ENCODE measurements at regions not wholly inside any gene's neighbourhood (a gene's known extent, or its start where the extent isn't known, plus 50 kb on each side); places are given as distances from the start of the nearest gene placed in this dataset.
"Not testable (repeated sequence)": the region's sequence is repeated elsewhere in the genome, so short reads cannot be mapped to it uniquely, and the experiment has no call there.

DNA sequence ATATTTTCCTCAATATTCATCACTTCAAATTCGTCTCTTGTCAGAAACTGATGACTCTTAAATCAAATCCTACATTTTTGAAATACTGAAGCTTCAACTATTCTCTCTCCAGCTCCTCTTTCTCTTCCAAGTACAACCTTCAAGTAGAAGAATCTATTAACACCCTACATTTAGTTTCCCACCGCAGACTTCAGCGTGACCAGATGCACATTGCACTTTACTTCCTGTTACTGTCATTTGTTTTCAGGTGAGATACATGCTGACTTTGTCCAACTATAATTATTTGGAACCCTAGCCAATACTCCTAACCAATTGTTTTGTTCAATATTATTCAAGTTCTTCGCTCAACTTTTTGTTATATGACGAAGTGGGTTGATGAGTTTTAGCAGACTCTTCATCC, 116.0 kb downstream of the MRPL39 start:
- H3K4me1 Mint-ChIP-seq: peaks cover 0 to 34% (median 0%) of the 10 kb centered on the region in 7 donors
- H3K4me3 Mint-ChIP-seq: no peak overlapping the region
- peaks cover 0 to 7% (median 0%) of the 10 kb centered on the region in 5 donors for H3K36me3 Mint-ChIP-seq
- intact Hi-C loops (cut with micrococcal nuclease): no loop called here
- Histone ChIP-seq H3K4me3 (ENCODE audit: low read length) (no peak overlapping the region), H3K27me3 (ENCODE audit: control insufficient read depth in 2 of 2, insufficient read depth in 2 of 2, low read length in 2 of 2) (no peaks in the 10 kb centered on the region), H3K9me3 (ENCODE audit: control insufficient read depth in 2 of 3, low read length in 3 of 3) (no peaks in the 10 kb centered on the region), H3K36me3 (ENCODE audit: control insufficient read depth in 2 of 3, insufficient read depth in 3 of 3, low read length in 3 of 3) (no peaks in the 10 kb centered on the region), H3K4me1 (ENCODE audit: control insufficient read depth in 2 of 2, insufficient read depth in 2 of 2, low read length in 2 of 2) (no peaks in the 10 kb centered on the region), H3K27ac (ENCODE audit: low read depth, low read length) (no peak overlapping the region)
- H3K27ac Mint-ChIP-seq: no peak overlapping the region
- no peaks in the 10 kb centered on the region for H3K27me3 Mint-ChIP-seq
- ATAC-seq (no peak), DNase-seq (no peak)
- peaks cover 0 to 5% (median 0%) of the 10 kb centered on the region in 11 donors for H3K9me3 Mint-ChIP-seq
- ChIA-PET CTCF (interaction anchor here (0.6 kb wide), 1 partner anchor 355 kb away, joined by 8 read pairs; no protein-coding TSS in a partner anchor), POLR2A (no interaction called here)

DNA sequence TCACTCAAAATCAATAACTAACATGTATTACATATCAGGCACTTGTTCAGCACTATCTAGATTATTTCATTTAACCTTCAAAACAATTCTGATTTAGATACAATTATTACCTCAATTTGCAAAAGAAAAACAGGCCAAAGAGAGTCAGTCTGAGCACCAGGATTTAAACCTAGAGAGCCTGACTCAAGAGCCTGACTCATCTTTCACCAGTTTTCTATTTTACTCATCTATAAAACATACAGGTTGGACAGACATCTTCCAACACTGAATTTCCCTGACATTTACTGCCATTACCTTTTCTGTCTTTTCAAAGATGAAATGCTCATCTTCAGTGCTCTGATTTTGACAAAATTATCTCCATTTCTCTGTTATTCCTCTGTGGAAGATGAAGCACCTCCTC, 116.5 kb downstream of the MRPL39 start:
- ATAC-seq: no peak
- Histone ChIP-seq H3K36me3 (ENCODE audit: control insufficient read depth in 2 of 3, insufficient read depth in 3 of 3, low read length in 3 of 3) (no peaks in the 10 kb centered on the region), H3K4me3 (ENCODE audit: low read length) (no peak overlapping the region), H3K27ac (ENCODE audit: low read depth, low read length) (no peak overlapping the region), H3K4me1 (ENCODE audit: control insufficient read depth in 2 of 2, insufficient read depth in 2 of 2, low read length in 2 of 2) (no peaks in the 10 kb centered on the region), H3K27me3 (ENCODE audit: control insufficient read depth in 2 of 2, insufficient read depth in 2 of 2, low read length in 2 of 2) (no peaks in the 10 kb centered on the region), H3K9me3 (ENCODE audit: control insufficient read depth in 2 of 3, low read length in 3 of 3) (no peaks in the 10 kb centered on the region)
- H3K27me3 Mint-ChIP-seq: no peaks in the 10 kb centered on the region
- no peak overlapping the region for H3K27ac Mint-ChIP-seq
- H3K9me3 Mint-ChIP-seq: peaks cover 0 to 5% (median 0%) of the 10 kb centered on the region in 11 donors
- intact Hi-C loops (cut with micrococcal nuclease): no loop called here
- peaks cover 0 to 7% (median 0%) of the 10 kb centered on the region in 5 donors for H3K36me3 Mint-ChIP-seq
- DNase-seq: no peak
- CTCF ChIA-PET: interaction anchor here (0.6 kb wide), 1 partner anchor 355 kb away, joined by 8 read pairs; no protein-coding TSS in a partner anchor
- POLR2A ChIA-PET: no interaction called here
- H3K4me1 Mint-ChIP-seq: peaks cover 0 to 39% (median 0%) of the 10 kb centered on the region in 7 donors
- no peak overlapping the region for H3K4me3 Mint-ChIP-seq

DNA sequence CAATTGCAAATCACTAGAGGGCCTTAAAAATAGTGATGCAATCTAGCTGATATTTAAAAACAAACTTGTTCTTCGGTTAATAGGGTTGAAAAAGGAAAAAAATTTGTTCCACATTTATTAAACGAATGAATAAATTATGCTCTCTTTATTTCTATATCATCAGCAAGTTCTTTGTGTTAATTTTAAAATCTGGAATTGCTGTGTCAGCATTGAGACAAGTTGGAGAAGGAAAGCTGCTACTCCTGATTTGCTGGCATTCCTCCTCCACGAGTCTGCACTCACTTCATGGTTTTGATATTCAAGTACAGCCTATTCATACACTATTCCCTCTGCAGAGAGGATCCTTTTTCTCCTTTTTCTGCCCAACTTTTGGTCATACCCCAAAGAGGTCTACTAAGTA, 117.6 kb downstream of the MRPL39 start:
- Histone ChIP-seq H3K36me3 (ENCODE audit: control insufficient read depth in 2 of 3, insufficient read depth in 3 of 3, low read length in 3 of 3) (no peaks in the 10 kb centered on the region), H3K27me3 (ENCODE audit: control insufficient read depth in 2 of 2, insufficient read depth in 2 of 2, low read length in 2 of 2) (no peaks in the 10 kb centered on the region), H3K9me3 (ENCODE audit: control insufficient read depth in 2 of 3, low read length in 3 of 3) (no peaks in the 10 kb centered on the region), H3K27ac (ENCODE audit: low read depth, low read length) (no peak overlapping the region), H3K4me1 (ENCODE audit: control insufficient read depth in 2 of 2, insufficient read depth in 2 of 2, low read length in 2 of 2) (no peaks in the 10 kb centered on the region), H3K4me3 (ENCODE audit: low read length) (no peak overlapping the region)
- Mint-ChIP-seq H3K4me1 (peaks cover 0 to 43% (median 0%) of the 10 kb centered on the region in 7 donors), H3K4me3 (no peak overlapping the region), H3K36me3 (peaks cover 0 to 7% (median 0%) of the 10 kb centered on the region in 5 donors), H3K27ac (no peak overlapping the region), H3K9me3 (peaks cover 0 to 5% (median 0%) of the 10 kb centered on the region in 11 donors), H3K27me3 (no peaks in the 10 kb centered on the region)
- intact Hi-C loops (cut with micrococcal nuclease): no loop called here
- CTCF ChIA-PET: no interaction called here
- no peak for DNase-seq
- ATAC-seq: no peak
- POLR2A ChIA-PET: interaction anchor here (1.1 kb wide), 1 partner anchor 15 kb away, joined by 4 read pairs; no protein-coding TSS in a partner anchor

DNA sequence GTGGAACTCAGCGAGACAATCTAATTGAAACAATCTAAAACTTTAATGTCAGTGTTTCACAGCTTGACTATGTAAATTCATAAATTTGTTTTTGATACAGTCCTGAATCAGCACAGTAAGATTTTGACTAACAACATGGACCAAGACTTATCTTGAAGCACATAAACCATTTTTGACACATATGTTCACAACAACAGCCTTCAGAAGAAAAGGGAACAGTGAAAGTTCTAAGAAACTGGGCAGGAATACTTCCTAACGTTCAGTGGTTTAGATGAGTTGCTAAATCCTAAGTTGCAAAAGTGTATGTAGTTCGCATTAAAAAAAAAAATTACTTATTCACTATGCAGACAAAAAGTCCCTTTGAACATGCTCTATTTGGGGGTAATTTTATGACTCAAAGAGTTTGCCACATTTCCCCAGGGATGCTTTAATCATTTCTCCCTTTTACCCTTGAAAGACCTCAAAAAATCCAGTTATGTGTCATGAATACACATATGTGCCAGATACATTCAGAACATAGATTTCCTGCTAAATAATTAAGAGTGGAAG, 120.2 kb downstream of the MRPL39 start:
- Mint-ChIP-seq H3K4me1 (peaks cover 0 to 43% (median 0%) of the 10 kb centered on the region in 7 donors), H3K9me3 (peaks cover 0 to 20% (median 12%) of the 10 kb centered on the region in 11 donors), H3K27ac (peak overlapping the region in 1 of 9 donors; percentile 53), H3K27me3 (no peaks in the 10 kb centered on the region), H3K4me3 (no peak overlapping the region), H3K36me3 (peaks cover 0 to 19% (median 4%) of the 10 kb centered on the region in 5 donors)
- ChIA-PET POLR2A (interaction anchor here (0.8 kb wide), 1 partner anchor 1049 kb away, joined by 4 read pairs; no protein-coding TSS in a partner anchor), CTCF (no interaction called here)
- DNase-seq (no peak), ATAC-seq (peak; percentile 27)
- H3K27me3 ChIP-seq (ENCODE audit: control insufficient read depth in 2 of 2, insufficient read depth in 2 of 2, low read length in 2 of 2): no peaks in the 10 kb centered on the region
- no peaks in the 10 kb centered on the region for H3K4me1 ChIP-seq (ENCODE audit: control insufficient read depth in 2 of 2, insufficient read depth in 2 of 2, low read length in 2 of 2)
- peaks cover 0 to 4% (median 0%) of the 10 kb centered on the region in 3 experiments for H3K9me3 ChIP-seq (ENCODE audit: control insufficient read depth in 2 of 3, low read length in 3 of 3)
- intact Hi-C loops (cut with micrococcal nuclease): loop anchor here in 1 of 2 donors (1.0 kb wide), 2 partner anchors 23 to 30 kb away; no protein-coding TSS in a partner anchor
- H3K27ac ChIP-seq (ENCODE audit: low read depth, low read length): no peak overlapping the region
- H3K4me3 ChIP-seq (ENCODE audit: low read length): no peak overlapping the region
- no peaks in the 10 kb centered on the region for H3K36me3 ChIP-seq (ENCODE audit: control insufficient read depth in 2 of 3, insufficient read depth in 3 of 3, low read length in 3 of 3)

DNA sequence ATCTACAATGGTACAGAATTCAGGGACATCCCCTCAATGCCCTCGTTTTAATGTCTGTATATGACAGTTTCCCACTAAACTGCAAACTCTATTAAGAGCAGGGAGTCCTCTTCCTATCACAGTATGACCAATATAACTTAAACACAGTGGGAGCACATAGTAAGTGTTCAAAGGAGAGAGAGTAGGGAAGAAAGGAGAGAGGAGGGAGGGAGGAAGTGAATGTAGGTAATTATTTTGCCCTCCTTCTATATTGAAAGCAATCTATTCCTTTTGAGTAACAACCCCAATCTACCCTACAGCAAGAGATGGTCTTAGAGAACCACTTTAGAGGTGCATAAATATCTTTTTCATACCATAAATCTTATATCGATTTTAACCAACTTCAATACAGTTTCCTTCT, 121.4 kb downstream of the MRPL39 start:
- ChIA-PET POLR2A (no interaction called here), CTCF (no interaction called here)
- Mint-ChIP-seq H3K9me3 (peaks cover 5 to 32% (median 22%) of the 10 kb centered on the region in 11 donors), H3K27ac (no peak overlapping the region), H3K4me1 (peaks cover 0 to 37% (median 0%) of the 10 kb centered on the region in 7 donors), H3K36me3 (peaks cover 7 to 26% (median 14%) of the 10 kb centered on the region in 5 donors), H3K4me3 (peak overlapping the region in 1 of 10 donors; percentile 29), H3K27me3 (no peaks in the 10 kb centered on the region)
- ATAC-seq (no peak), DNase-seq (no peak)
- no peak overlapping the region for H3K4me3 ChIP-seq (ENCODE audit: low read length)
- H3K9me3 ChIP-seq (ENCODE audit: control insufficient read depth in 2 of 3, low read length in 3 of 3): peaks cover 0 to 4% (median 0%) of the 10 kb centered on the region in 3 experiments
- H3K36me3 ChIP-seq (ENCODE audit: control insufficient read depth in 2 of 3, insufficient read depth in 3 of 3, low read length in 3 of 3): no peaks in the 10 kb centered on the region
- intact Hi-C loops (cut with micrococcal nuclease): no loop called here
- H3K4me1 ChIP-seq (ENCODE audit: control insufficient read depth in 2 of 2, insufficient read depth in 2 of 2, low read length in 2 of 2): no peaks in the 10 kb centered on the region
- H3K27me3 ChIP-seq (ENCODE audit: control insufficient read depth in 2 of 2, insufficient read depth in 2 of 2, low read length in 2 of 2): no peaks in the 10 kb centered on the region
- H3K27ac ChIP-seq (ENCODE audit: low read depth, low read length): no peak overlapping the region

DNA sequence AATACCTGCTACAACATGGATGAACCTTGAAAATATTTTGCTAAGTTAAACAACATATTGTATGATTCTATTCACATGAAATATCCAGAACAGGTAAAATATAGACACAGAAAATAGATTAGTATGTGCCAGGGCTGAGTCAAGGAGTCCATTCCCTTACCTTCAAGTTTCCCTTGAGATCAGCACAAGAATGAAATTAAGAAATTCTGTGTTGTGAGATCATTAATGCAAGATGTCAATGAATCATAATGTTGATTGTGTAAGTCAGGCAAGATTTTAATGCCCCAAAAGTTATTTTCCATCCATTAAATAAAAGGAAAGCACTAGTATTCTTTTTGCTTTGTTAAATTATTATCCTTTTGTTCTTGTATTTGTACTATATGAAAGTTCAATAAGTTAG, 139.4 kb downstream of the MRPL39 start:
- Histone ChIP-seq H3K27me3 (ENCODE audit: control insufficient read depth in 2 of 2, insufficient read depth in 2 of 2, low read length in 2 of 2) (no peaks in the 10 kb centered on the region), H3K27ac (ENCODE audit: low read depth, low read length) (no peak overlapping the region), H3K9me3 (ENCODE audit: control insufficient read depth in 2 of 3, low read length in 3 of 3) (no peaks in the 10 kb centered on the region), H3K36me3 (ENCODE audit: control insufficient read depth in 2 of 3, insufficient read depth in 3 of 3, low read length in 3 of 3) (no peaks in the 10 kb centered on the region), H3K4me3 (ENCODE audit: low read length) (no peak overlapping the region), H3K4me1 (ENCODE audit: control insufficient read depth in 2 of 2, insufficient read depth in 2 of 2, low read length in 2 of 2) (no peaks in the 10 kb centered on the region)
- ChIA-PET POLR2A (no interaction called here), CTCF (no interaction called here)
- peaks cover 0 to 20% (median 0%) of the 10 kb centered on the region in 5 donors for H3K36me3 Mint-ChIP-seq
- peaks cover 0 to 25% (median 2%) of the 10 kb centered on the region in 11 donors for H3K9me3 Mint-ChIP-seq
- H3K4me3 Mint-ChIP-seq: no peak overlapping the region
- no peak overlapping the region for H3K27ac Mint-ChIP-seq
- no peak for DNase-seq
- no peaks in the 10 kb centered on the region for H3K27me3 Mint-ChIP-seq
- H3K4me1 Mint-ChIP-seq: peaks cover 0 to 26% (median 6%) of the 10 kb centered on the region in 7 donors
- no peak for ATAC-seq
- intact Hi-C loops (cut with micrococcal nuclease): no loop called here

DNA sequence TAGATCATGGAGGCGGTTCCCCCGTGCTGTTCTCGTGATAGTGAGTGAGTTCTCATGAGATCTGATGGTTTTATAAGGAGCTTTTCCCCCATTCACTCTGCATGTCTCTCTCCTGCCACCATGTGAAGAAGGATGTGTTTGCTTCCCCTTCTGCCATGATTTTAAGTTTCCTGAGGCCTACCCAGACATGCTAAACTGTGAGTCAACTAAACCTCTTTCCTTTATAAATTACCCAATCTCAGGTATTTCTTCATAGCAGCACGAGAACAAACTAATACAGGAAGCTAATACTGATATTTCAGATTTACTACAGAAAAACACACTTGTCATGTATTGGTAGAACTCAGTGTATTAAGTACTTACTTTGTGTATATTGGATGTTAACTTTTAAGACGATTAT, 140.2 kb downstream of the MRPL39 start:
- Mint-ChIP-seq H3K36me3 (peaks cover 0 to 15% (median 0%) of the 10 kb centered on the region in 5 donors), H3K9me3 (peaks cover 0 to 17% (median 0%) of the 10 kb centered on the region in 11 donors), H3K4me1 (peaks cover 0 to 31% (median 6%) of the 10 kb centered on the region in 7 donors)
- H3K36me3 ChIP-seq (ENCODE audit: control insufficient read depth in 2 of 3, insufficient read depth in 3 of 3, low read length in 3 of 3); H3K27ac Mint-ChIP-seq; H3K4me3 Mint-ChIP-seq; H3K27me3 ChIP-seq (ENCODE audit: control insufficient read depth in 2 of 2, insufficient read depth in 2 of 2, low read length in 2 of 2); intact Hi-C loops (cut with micrococcal nuclease); H3K27ac ChIP-seq (ENCODE audit: low read depth, low read length); CTCF ChIA-PET; H3K4me3 ChIP-seq (ENCODE audit: low read length); ATAC-seq; DNase-seq; H3K27me3 Mint-ChIP-seq; H3K4me1 ChIP-seq (ENCODE audit: control insufficient read depth in 2 of 2, insufficient read depth in 2 of 2, low read length in 2 of 2); H3K9me3 ChIP-seq (ENCODE audit: control insufficient read depth in 2 of 3, low read length in 3 of 3): not testable (repeated sequence)
- POLR2A ChIA-PET: interaction anchor here (0.7 kb wide), 1 partner anchor 295 kb away, joined by 3 read pairs; no protein-coding TSS in a partner anchor
